HG03045 (cell line): ENCODE measurements at regions not wholly inside any gene's neighbourhood (a gene's known extent, or its start where the extent isn't known, plus 50 kb on each side); places are given as distances from the start of the nearest gene placed in this dataset.
"Not testable (repeated sequence)": the region's sequence is repeated elsewhere in the genome, so short reads cannot be mapped to it uniquely, and the experiment has no call there.

Source experiments
- ATAC-seq: cut with Tn5 transposase; IDR thresholded peaks from one replicate; pipeline ENCODE4 v1.9.1; 2021; ENCODE audit warnings: mild to moderate bottlenecking, moderate library complexity; ENCODE audit not compliant: unreplicated experiment

- ATAC-seq: no peak
Measured at GRCh38 chr1:166763318-166763717, 76.0 kb upstream of the POGK start.

- no peak for ATAC-seq
Measured at GRCh38 chr1:166766942-166767341, 72.3 kb upstream of the POGK start.

- not testable (repeated sequence) for ATAC-seq
Measured at GRCh38 chr1:166784646-166785045, 54.6 kb upstream of the POGK start.

GRCh38 chr1:166785987-166786386, 53.3 kb upstream of the POGK start:
- no peak for ATAC-seq

- no peak for ATAC-seq
Measured at GRCh38 chr1:166789286-166789685, 50.0 kb upstream of the POGK start.
